Muscle layer of colon (tissue), 2 donors: ENCODE measurements at regions not wholly inside any gene's neighbourhood (a gene's known extent, or its start where the extent isn't known, plus 50 kb on each side); places are given as distances from the start of the nearest gene placed in this dataset.
"Not testable (repeated sequence)": the region's sequence is repeated elsewhere in the genome, so short reads cannot be mapped to it uniquely, and the experiment has no call there.

Experiments used
- H3K27ac ChIP-seq: one replicate; pipeline ENCODE4 v1.7.0; 2013; ENCODE audit warnings: low read depth, mild to moderate bottlenecking, low read length, moderate library complexity
- H3K27me3 ChIP-seq, 2 donors: one replicate each; pipeline ENCODE4 v1.7.0; 2013; ENCODE audit warnings: low read length in 2 of 2, mild to moderate bottlenecking in 2 of 2; ENCODE audit not compliant: insufficient read depth in 2 of 2, control insufficient read depth in 1 of 2
- H3K36me3 ChIP-seq: one replicate; pipeline ENCODE4 v1.7.0; 2013; ENCODE audit warnings: mild to moderate bottlenecking, low read length; ENCODE audit not compliant: insufficient read depth
- H3K4me1 ChIP-seq: one replicate; pipeline ENCODE4 v1.7.0; 2013; ENCODE audit warnings: mild to moderate bottlenecking, low read length; ENCODE audit not compliant: insufficient read depth
- H3K4me3 ChIP-seq, 2 donors: one replicate each; pipeline ENCODE4 v1.7.0; 2013; ENCODE audit warnings: low read length in 2 of 2, low read depth in 1 of 2, mild to moderate bottlenecking in 1 of 2, moderate library complexity in 1 of 2
- H3K9ac ChIP-seq: one replicate; pipeline ENCODE4 v1.7.0; 2013; ENCODE audit warnings: low read length
- H3K9me3 ChIP-seq: one replicate; pipeline ENCODE4 v1.7.0; 2013; ENCODE audit warnings: mild to moderate bottlenecking, low read length
- donor health status: abdominal sarcoma.
- donor health status: Adenocarcinoma of cecum.

GRCh38 chr4:100876546-100876945 lies 358.7 kb upstream of the EMCN start:
- H3K27me3 ChIP-seq: no peaks in the 10 kb centered on the region
- no peak overlapping the region for H3K27ac ChIP-seq
- no peaks in the 10 kb centered on the region for H3K4me1 ChIP-seq
- no peak overlapping the region for H3K9ac ChIP-seq
- H3K36me3 ChIP-seq: no peaks in the 10 kb centered on the region
- H3K4me3 ChIP-seq: no peak overlapping the region
- no peaks in the 10 kb centered on the region for H3K9me3 ChIP-seq

- no peaks in the 10 kb centered on the region for H3K4me1 ChIP-seq
- H3K9me3 ChIP-seq: no peaks in the 10 kb centered on the region
- no peaks in the 10 kb centered on the region for H3K27me3 ChIP-seq
- H3K9ac ChIP-seq: no peak overlapping the region
- no peaks in the 10 kb centered on the region for H3K36me3 ChIP-seq
- H3K4me3 ChIP-seq: no peak overlapping the region
- no peak overlapping the region for H3K27ac ChIP-seq
These were observed 357.7 kb upstream of the EMCN start for GRCh38 chr4:100875296-100876068.

- Histone ChIP-seq H3K9ac (no peak overlapping the region), H3K27me3 (no peaks in the 10 kb centered on the region), H3K36me3 (no peaks in the 10 kb centered on the region)
These were observed 355.0 kb upstream of the EMCN start for GRCh38 chr4:100872811-100873210.

GRCh38 chr4:100870940-100871772 lies 353.3 kb upstream of the EMCN start:
- no peak overlapping the region for H3K4me3 ChIP-seq
- H3K36me3 ChIP-seq: no peaks in the 10 kb centered on the region
- H3K9ac ChIP-seq: no peak overlapping the region
- no peaks in the 10 kb centered on the region for H3K4me1 ChIP-seq
- no peaks in the 10 kb centered on the region for H3K27me3 ChIP-seq
- H3K9me3 ChIP-seq: no peaks in the 10 kb centered on the region
- no peak overlapping the region for H3K27ac ChIP-seq

More at GRCh38 chr4:100872811-100873210, 355.0 kb upstream of the EMCN start:
- no peaks in the 10 kb centered on the region for H3K4me1 ChIP-seq
- no peaks in the 10 kb centered on the region for H3K9me3 ChIP-seq
- H3K27ac ChIP-seq: no peak overlapping the region
- H3K4me3 ChIP-seq: no peak overlapping the region

GRCh38 chr4:100869276-100869675 lies 351.5 kb upstream of the EMCN start:
- Histone ChIP-seq H3K4me1 (no peaks in the 10 kb centered on the region), H3K36me3 (no peaks in the 10 kb centered on the region), H3K27ac (no peak overlapping the region), H3K27me3 (no peaks in the 10 kb centered on the region), H3K4me3 (no peak overlapping the region), H3K9me3 (no peaks in the 10 kb centered on the region), H3K9ac (no peak overlapping the region)

GRCh38 chr4:100868281-100868680 lies 350.5 kb upstream of the EMCN start:
- H3K27me3 ChIP-seq, H3K36me3 ChIP-seq, H3K4me3 ChIP-seq, H3K9me3 ChIP-seq, H3K9ac ChIP-seq, H3K4me1 ChIP-seq, H3K27ac ChIP-seq: not testable (repeated sequence)

- no peak overlapping the region for H3K9ac ChIP-seq
- H3K27ac ChIP-seq: no peak overlapping the region
- no peaks in the 10 kb centered on the region for H3K4me1 ChIP-seq
- H3K9me3 ChIP-seq: no peaks in the 10 kb centered on the region
- no peaks in the 10 kb centered on the region for H3K36me3 ChIP-seq
- H3K27me3 ChIP-seq: no peaks in the 10 kb centered on the region
- H3K4me3 ChIP-seq: no peak overlapping the region
These were observed 334.5 kb upstream of the EMCN start for GRCh38 chr4:100852326-100852725.

- no peaks in the 10 kb centered on the region for H3K9me3 ChIP-seq
- no peak overlapping the region for H3K4me3 ChIP-seq
- no peaks in the 10 kb centered on the region for H3K36me3 ChIP-seq
- H3K9ac ChIP-seq: no peak overlapping the region
- no peak overlapping the region for H3K27ac ChIP-seq
- no peaks in the 10 kb centered on the region for H3K27me3 ChIP-seq
- H3K4me1 ChIP-seq: no peaks in the 10 kb centered on the region
These were observed 331.5 kb upstream of the EMCN start for GRCh38 chr4:100849319-100849718.

GRCh38 chr4:100848841-100849240 lies 331.0 kb upstream of the EMCN start:
- H3K9ac ChIP-seq: no peak overlapping the region
- H3K9me3 ChIP-seq: no peaks in the 10 kb centered on the region
- H3K27ac ChIP-seq: no peak overlapping the region
- H3K4me1 ChIP-seq: no peaks in the 10 kb centered on the region
- no peaks in the 10 kb centered on the region for H3K27me3 ChIP-seq
- no peaks in the 10 kb centered on the region for H3K36me3 ChIP-seq
- no peak overlapping the region for H3K4me3 ChIP-seq

GRCh38 chr4:100843910-100844309 lies 326.1 kb upstream of the EMCN start:
- H3K4me3 ChIP-seq: no peak overlapping the region
- no peak overlapping the region for H3K9ac ChIP-seq
- H3K9me3 ChIP-seq: no peaks in the 10 kb centered on the region
- H3K36me3 ChIP-seq: no peaks in the 10 kb centered on the region
- no peaks in the 10 kb centered on the region for H3K27me3 ChIP-seq
- H3K4me1 ChIP-seq: no peaks in the 10 kb centered on the region
- H3K27ac ChIP-seq: no peak overlapping the region

GRCh38 chr4:100842856-100843255 lies 325.0 kb upstream of the EMCN start:
- Histone ChIP-seq H3K9me3 (no peaks in the 10 kb centered on the region), H3K36me3 (no peaks in the 10 kb centered on the region), H3K4me3 (no peak overlapping the region), H3K9ac (no peak overlapping the region), H3K27me3 (no peaks in the 10 kb centered on the region), H3K27ac (no peak overlapping the region), H3K4me1 (no peaks in the 10 kb centered on the region)
